ENCODE measurements at regions not wholly inside any gene's neighbourhood (a gene's known extent, or its start where the extent isn't known, plus 50 kb on each side); places are given as distances from the start of the nearest gene placed in this dataset.

DNA sequence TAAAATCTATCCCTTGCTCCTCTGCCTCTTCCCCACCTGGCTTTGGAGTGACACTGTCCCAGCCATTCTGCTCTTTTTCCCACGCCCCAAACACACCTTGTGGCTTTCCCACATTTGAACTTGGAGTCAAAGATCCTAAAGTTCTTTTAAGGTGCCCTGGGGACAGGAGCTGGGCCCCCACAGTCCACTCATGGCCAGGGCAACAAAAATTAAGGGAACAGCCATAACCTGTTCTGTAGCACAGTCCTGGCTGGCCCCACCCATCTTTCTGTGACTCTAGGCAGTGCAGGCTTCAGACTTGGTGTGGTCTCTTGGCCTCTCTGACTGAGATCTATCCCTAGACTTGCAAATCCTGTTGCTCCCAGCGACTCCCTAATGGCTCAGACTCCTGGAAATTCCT is 143.0 kb upstream of the MAGI3 start (continued):
- TF ChIP-seq, protein P1, sequence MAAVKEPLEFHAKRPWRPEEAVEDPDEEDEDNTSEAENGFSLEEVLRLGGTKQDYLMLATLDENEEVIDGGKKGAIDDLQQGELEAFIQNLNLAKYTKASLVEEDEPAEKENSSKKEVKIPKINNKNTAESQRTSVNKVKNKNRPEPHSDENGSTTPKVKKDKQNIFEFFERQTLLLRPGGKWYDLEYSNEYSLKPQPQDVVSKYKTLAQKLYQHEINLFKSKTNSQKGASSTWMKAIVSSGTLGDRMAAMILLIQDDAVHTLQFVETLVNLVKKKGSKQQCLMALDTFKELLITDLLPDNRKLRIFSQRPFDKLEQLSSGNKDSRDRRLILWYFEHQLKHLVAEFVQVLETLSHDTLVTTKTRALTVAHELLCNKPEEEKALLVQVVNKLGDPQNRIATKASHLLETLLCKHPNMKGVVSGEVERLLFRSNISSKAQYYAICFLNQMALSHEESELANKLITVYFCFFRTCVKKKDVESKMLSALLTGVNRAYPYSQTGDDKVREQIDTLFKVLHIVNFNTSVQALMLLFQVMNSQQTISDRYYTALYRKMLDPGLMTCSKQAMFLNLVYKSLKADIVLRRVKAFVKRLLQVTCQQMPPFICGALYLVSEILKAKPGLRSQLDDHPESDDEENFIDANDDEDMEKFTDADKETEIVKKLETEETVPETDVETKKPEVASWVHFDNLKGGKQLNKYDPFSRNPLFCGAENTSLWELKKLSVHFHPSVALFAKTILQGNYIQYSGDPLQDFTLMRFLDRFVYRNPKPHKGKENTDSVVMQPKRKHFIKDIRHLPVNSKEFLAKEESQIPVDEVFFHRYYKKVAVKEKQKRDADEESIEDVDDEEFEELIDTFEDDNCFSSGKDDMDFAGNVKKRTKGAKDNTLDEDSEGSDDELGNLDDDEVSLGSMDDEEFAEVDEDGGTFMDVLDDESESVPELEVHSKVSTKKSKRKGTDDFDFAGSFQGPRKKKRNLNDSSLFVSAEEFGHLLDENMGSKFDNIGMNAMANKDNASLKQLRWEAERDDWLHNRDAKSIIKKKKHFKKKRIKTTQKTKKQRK (IDR thresholded peaks at IDR 0.05; ENCODE audit: low read length) = no peak
- TF ChIP-seq ZNF224 (CRISPR knock-in tag; IDR thresholded peaks at IDR 0.05) (no peak), FLYWCH1 (CRISPR knock-in tag; IDR thresholded peaks at IDR 0.05) (no peak), ZNF766 (CRISPR knock-in tag; IDR thresholded peaks at IDR 0.05; ENCODE audit: borderline replicate concordance) (no peak)
- TF ChIP-seq, protein P2, sequence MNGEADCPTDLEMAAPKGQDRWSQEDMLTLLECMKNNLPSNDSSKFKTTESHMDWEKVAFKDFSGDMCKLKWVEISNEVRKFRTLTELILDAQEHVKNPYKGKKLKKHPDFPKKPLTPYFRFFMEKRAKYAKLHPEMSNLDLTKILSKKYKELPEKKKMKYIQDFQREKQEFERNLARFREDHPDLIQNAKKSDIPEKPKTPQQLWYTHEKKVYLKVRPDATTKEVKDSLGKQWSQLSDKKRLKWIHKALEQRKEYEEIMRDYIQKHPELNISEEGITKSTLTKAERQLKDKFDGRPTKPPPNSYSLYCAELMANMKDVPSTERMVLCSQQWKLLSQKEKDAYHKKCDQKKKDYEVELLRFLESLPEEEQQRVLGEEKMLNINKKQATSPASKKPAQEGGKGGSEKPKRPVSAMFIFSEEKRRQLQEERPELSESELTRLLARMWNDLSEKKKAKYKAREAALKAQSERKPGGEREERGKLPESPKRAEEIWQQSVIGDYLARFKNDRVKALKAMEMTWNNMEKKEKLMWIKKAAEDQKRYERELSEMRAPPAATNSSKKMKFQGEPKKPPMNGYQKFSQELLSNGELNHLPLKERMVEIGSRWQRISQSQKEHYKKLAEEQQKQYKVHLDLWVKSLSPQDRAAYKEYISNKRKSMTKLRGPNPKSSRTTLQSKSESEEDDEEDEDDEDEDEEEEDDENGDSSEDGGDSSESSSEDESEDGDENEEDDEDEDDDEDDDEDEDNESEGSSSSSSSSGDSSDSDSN (CRISPR knock-in tag; IDR thresholded peaks at IDR 0.05) = no peak

DNA sequence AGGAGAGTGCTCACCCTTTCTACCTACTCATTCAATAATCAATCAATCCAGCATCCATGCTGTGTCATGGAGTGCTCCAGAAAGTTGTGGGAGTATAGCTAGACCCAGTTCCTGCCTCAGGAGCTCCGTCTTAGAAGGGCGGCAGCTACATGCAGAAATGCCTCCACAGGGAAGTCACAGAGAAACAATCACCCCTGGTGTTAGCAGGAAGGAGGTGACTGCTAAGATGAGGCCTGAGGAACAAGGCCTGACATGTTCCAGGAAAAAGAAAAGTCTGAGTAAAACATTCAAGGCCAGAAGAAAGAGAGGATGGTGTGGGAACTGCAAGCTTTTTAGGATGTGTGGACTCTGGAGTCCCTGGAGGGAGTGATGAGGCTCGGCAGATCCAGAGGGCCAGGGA is 142.5 kb upstream of the MAGI3 start:
- CTCF ChIA-PET (ENCODE audit: low intra/inter-chr PET ratio, low total read pairs) = no interaction called here
- BruUV-seq (replicated peaks) = no TSS peak
- Histone ChIP-seq H3K9me3 (ENCODE audit: low read length) (no peaks in the 10 kb centered on the region), H3K27ac (ENCODE audit: extremely low read length, insufficient read depth, low read length) (no peak overlapping the region), H3K4me1 (ENCODE audit: insufficient read depth, low read length) (no peaks in the 10 kb centered on the region), H3K4me3 (replicated peaks in 1 of 3; ENCODE audit: insufficient read depth in 1 of 3, low read depth in 2 of 3, low read length in 3 of 3) (no peak overlapping the region), H3K79me2 (ENCODE audit: insufficient read depth, low read length) (no peaks in the 10 kb centered on the region), H3K36me3 (replicated peaks in 1 of 2; ENCODE audit: control insufficient read depth in 1 of 2, insufficient read depth in 2 of 2, low read length in 2 of 2) (no peaks in the 10 kb centered on the region), H3K27me3 (ENCODE audit: control insufficient read depth in 1 of 2, insufficient read depth in 2 of 2, low read length in 2 of 2) (peaks cover 2 to 8% of the 10 kb centered on the region in 2 experiments; a peak in 3 of 5 replicates), H4K20me1 (ENCODE audit: insufficient read depth, low read length) (no peaks in the 10 kb centered on the region), H3K4me2 (ENCODE audit: low read depth, low read length) (no peak overlapping the region), H2AFZ (ENCODE audit: low read length) (no peak overlapping the region), H3K9ac (ENCODE audit: insufficient read depth, low read depth, low read length) (no peak overlapping the region)
- DNase-seq (ENCODE audit: low spot score) (no peak), ATAC-seq (no peak), FAIRE-seq (no peak)
- POLR2A ChIA-PET = no interaction called here
- in situ Hi-C loops (cut with HindIII; ENCODE audit: extremely low pct_ligation_motif_present, low pct_unique_long_range_greater_than_20kb) (no loop called here), intact Hi-C loops (cut with micrococcal nuclease; ENCODE audit: unreplicated experiment) (no loop called here)
- TF ChIP-seq IRF2 (CRISPR knock-in tag; IDR thresholded peaks at IDR 0.05) (no peak), ZNF781 (CRISPR knock-in tag; IDR thresholded peaks at IDR 0.05; ENCODE audit: borderline replicate concordance, not compliant biosample characterization) (no peak)
- 56% methylated on average over 3 of the region's 3 CpGs for WGBS (ENCODE audit: low lambda C conversion rate)
